Stomach (tissue), 4 donors: ENCODE measurements at regions not wholly inside any gene's neighbourhood (a gene's known extent, or its start where the extent isn't known, plus 50 kb on each side); places are given as distances from the start of the nearest gene placed in this dataset.

Experiments used
- CTCF ChIP-seq, 7 experiments: fragments of 450-650 bp in 4 of 7; fragments of 200-600 bp in 3 of 7; sonication (generic) in 3 of 7; IDR thresholded peaks; one replicate each; pipeline ENCODE4 v1.5.1; 2016 to 2019; ENCODE audit warnings: antibody characterized with exemption in 7 of 7, control low read depth in 2 of 7, mild to moderate bottlenecking in 1 of 7
- EP300 ChIP-seq: sonication (generic); formaldehyde crosslinking; IDR thresholded peaks from one replicate; pipeline ENCODE4 v1.6.1; 2017; ENCODE audit warnings: antibody characterized with exemption
- POLR2A ChIP-seq, 4 donors: fragments of 450-650 bp; IDR thresholded peaks; one replicate each; pipeline ENCODE4 v1.6.1; 2016; ENCODE audit warnings: antibody characterized with exemption in 4 of 4, control low read depth in 2 of 4, mild to moderate bottlenecking in 1 of 4, moderate library complexity in 1 of 4

- TF ChIP-seq POLR2A (IDR thresholded peaks at IDR 0.05) = no peak
- no peak for TF ChIP-seq EP300
- no peak for TF ChIP-seq CTCF (IDR thresholded peaks at IDR 0.05)
Observed at GRCh38 chr13:62087124-62087523, 671.5 kb upstream of the PCDH20 start.
